GM12874 (cell line): ENCODE measurements at regions not wholly inside any gene's neighbourhood (a gene's known extent, or its start where the extent isn't known, plus 50 kb on each side); places are given as distances from the start of the nearest gene placed in this dataset.

ENCODE experiments used
- CTCF ChIP-seq: IDR thresholded peaks from 2 replicates; pipeline ENCODE4 v1.5.1; 2011; ENCODE audit warnings: low read depth, mild to moderate bottlenecking, control low read depth, low read length, moderate library complexity; ENCODE audit not compliant: insufficient read depth

GRCh38 chrX:69264158-69264581 lies 98.9 kb upstream of the PJA1 start:
- no peak for TF ChIP-seq CTCF

GRCh38 chrX:69263251-69263820 lies 98.1 kb upstream of the PJA1 start:
- TF ChIP-seq CTCF: no peak

GRCh38 chrX:69262036-69262936 lies 97.0 kb upstream of the PJA1 start:
- no peak for TF ChIP-seq CTCF

- TF ChIP-seq CTCF: no peak
These were observed 94.9 kb upstream of the PJA1 start for GRCh38 chrX:69260169-69260568.

GRCh38 chrX:69258893-69259292 lies 93.6 kb upstream of the PJA1 start:
- no peak for TF ChIP-seq CTCF

- TF ChIP-seq CTCF: no peak
These were observed 92.4 kb upstream of the PJA1 start for GRCh38 chrX:69257499-69258127.

- TF ChIP-seq CTCF: no peak
These were observed 91.0 kb upstream of the PJA1 start for GRCh38 chrX:69256291-69256565.
